GM12892 (cell line): ENCODE measurements at regions not wholly inside any gene's neighbourhood (a gene's known extent, or its start where the extent isn't known, plus 50 kb on each side); places are given as distances from the start of the nearest gene placed in this dataset.

ENCODE experiments used
- POLR2A ChIP-seq: IDR thresholded peaks from 2 replicates; pipeline ENCODE4 v1.6.1; 2011; ENCODE audit warnings: low read depth, low read length, control low read depth
- POLR2AphosphoS5 ChIP-seq: IDR thresholded peaks from 2 replicates; pipeline ENCODE4 v1.6.1; 2011; ENCODE audit warnings: low read depth, low read length, control low read depth
- TAF1 ChIP-seq: IDR thresholded peaks from 2 replicates; pipeline ENCODE4 v1.6.1; 2011; ENCODE audit warnings: low read depth, mild to moderate bottlenecking, control low read depth, low read length, borderline replicate concordance

DNA sequence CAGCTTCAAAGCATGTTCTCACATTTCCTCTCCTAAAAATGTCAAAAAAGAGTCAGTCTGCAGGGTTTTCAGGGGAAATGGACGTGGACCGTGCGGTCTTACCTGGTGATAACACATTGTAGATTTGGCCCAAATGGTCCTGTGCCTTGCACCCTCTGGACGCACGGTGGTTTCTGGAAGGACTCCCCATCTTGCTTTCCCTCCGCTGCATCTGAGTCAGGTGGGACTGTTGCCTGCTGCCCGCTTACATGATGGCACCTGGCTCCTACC lies 1290.1 kb downstream of the TBC1D22A start:
- no peak for TF ChIP-seq POLR2A
- no peak for TF ChIP-seq TAF1
- TF ChIP-seq POLR2AphosphoS5 = no peak
